ENCODE measurements at regions not wholly inside any gene's neighbourhood (a gene's known extent, or its start where the extent isn't known, plus 50 kb on each side); places are given as distances from the start of the nearest gene placed in this dataset.

DNA sequence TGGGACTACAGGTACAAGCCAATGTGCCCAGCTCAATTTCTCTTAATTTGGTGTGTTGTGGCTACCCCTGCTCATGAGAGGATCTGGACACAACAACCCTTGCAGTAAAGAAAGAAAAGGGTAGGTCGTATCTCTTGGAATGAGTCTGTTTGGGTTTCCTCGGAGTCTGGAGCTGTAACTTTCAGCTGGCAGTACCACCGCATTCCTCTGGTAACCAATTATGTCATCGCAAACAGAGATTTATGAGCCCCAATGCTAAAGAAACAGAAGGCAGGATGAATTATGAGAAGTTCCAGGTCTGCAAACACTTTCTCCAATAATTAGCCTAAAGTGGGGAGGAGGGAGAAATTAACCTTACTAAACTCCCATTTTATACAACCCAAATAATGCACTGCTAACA lies 186.6 kb upstream of the NRP1 start:
- Histone ChIP-seq H3K36me3 (no peaks in the 10 kb centered on the region), H3K27ac (no peak overlapping the region), H3K4me3 (no peak overlapping the region), H3K4me1 (no peaks in the 10 kb centered on the region), H3K9me3 (no peaks in the 10 kb centered on the region), H3K27me3 (peaks cover 5% of the 10 kb centered on the region)
- in situ Hi-C loops (cut with MboI; ENCODE audit: low pct_ligation_motif_present in 1 of 4, low pct_unique_long_range_greater_than_20kb in 1 of 4, low sequenced_read_pairs in 3 of 4) = no loop called here
- no peak for DNase-seq
- TF ChIP-seq, protein P1, sequence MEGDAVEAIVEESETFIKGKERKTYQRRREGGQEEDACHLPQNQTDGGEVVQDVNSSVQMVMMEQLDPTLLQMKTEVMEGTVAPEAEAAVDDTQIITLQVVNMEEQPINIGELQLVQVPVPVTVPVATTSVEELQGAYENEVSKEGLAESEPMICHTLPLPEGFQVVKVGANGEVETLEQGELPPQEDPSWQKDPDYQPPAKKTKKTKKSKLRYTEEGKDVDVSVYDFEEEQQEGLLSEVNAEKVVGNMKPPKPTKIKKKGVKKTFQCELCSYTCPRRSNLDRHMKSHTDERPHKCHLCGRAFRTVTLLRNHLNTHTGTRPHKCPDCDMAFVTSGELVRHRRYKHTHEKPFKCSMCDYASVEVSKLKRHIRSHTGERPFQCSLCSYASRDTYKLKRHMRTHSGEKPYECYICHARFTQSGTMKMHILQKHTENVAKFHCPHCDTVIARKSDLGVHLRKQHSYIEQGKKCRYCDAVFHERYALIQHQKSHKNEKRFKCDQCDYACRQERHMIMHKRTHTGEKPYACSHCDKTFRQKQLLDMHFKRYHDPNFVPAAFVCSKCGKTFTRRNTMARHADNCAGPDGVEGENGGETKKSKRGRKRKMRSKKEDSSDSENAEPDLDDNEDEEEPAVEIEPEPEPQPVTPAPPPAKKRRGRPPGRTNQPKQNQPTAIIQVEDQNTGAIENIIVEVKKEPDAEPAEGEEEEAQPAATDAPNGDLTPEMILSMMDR (IDR thresholded peaks at IDR 0.05) = no peak
- no peak for TF ChIP-seq POLR2A (IDR thresholded peaks at IDR 0.05)
- no peak for TF ChIP-seq POLR2AphosphoS5 (IDR thresholded peaks at IDR 0.05)
- WGBS, 2 donors (ENCODE audit: low coverage in 1 of 2) = 12 to 19% methylated on average over 4 of the region's 4 CpGs
- intact Hi-C loops (cut with DNase I; ENCODE audit: low total_unique reads) = no loop called here

DNA sequence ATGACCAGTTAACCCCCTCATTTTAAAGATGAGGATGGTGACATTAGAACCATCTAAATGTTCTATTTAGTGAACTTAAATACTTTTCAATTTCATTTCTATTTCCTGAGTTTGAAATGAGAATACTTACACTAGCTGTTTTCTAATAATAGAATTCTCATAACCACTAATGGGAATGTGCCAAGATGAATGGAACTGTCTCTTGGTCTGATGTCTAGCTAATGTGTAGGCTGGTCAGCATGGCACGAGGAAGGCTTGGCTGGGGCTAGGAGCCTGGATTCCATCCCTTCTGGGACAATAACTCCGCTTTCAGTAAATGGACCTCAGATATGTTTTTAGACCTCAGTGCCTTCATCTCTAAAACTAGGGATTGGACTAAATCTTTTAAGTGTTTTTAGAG lies 185.8 kb upstream of the NRP1 start:
- in situ Hi-C loops (cut with MboI; ENCODE audit: low pct_ligation_motif_present in 1 of 4, low pct_unique_long_range_greater_than_20kb in 1 of 4, low sequenced_read_pairs in 3 of 4) = no loop called here
- 59 to 66% methylated on average over 2 of the region's 2 CpGs for WGBS, 2 donors (ENCODE audit: low coverage in 1 of 2)

DNA sequence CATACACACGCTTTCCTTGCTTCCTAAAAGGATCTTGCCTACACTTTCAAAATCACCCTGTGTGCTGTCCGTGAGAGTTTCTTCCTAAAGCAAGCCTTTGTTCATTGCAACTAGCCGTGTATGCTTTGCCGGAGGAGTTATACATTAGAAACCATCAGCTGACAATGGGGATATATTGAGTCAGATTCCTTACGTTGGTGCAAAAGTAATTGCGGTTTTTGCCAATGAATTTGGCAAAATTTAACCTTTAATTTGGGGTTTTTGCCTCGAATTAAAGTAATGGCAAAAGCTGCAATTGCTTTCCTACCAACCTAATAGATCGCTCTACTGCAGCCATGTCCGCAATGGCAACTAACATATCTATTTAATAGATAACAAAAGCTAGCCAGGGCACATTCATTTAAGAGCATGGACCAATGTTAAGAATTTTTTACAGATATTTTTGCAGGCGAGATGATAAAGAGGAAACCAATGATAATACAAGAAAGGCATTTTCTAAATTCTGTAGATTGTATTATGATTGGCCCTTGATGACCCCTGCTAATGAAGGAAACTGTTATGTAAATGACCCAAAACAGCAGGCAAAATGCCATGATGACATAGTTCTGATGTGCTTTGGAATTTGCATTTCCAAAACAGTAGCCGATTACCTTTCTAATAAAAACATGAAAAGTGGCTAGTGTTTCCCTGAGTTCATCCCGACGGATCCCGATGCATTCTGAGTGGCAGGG lies 184.8 kb upstream of the NRP1 start:
- in situ Hi-C loops (cut with MboI; ENCODE audit: low pct_ligation_motif_present in 1 of 4, low pct_unique_long_range_greater_than_20kb in 1 of 4, low sequenced_read_pairs in 3 of 4) = no loop called here

More for the DNA sequence above, 185.8 kb upstream of the NRP1 start:
- Histone ChIP-seq H3K4me3 (no peak overlapping the region), H3K9me3 (no peaks in the 10 kb centered on the region), H3K36me3 (no peaks in the 10 kb centered on the region), H3K27me3 (peaks cover 5% of the 10 kb centered on the region), H3K27ac (no peak overlapping the region), H3K4me1 (no peaks in the 10 kb centered on the region)
- intact Hi-C loops (cut with DNase I; ENCODE audit: low total_unique reads) = no loop called here
- no peak for DNase-seq
- TF ChIP-seq, protein P1 (IDR thresholded peaks at IDR 0.05) = no peak
- TF ChIP-seq POLR2AphosphoS5 (IDR thresholded peaks at IDR 0.05) (no peak), EP300 (IDR thresholded peaks at IDR 0.05; ENCODE audit: low read depth) (no peak), POLR2A (IDR thresholded peaks at IDR 0.05) (no peak)

DNA sequence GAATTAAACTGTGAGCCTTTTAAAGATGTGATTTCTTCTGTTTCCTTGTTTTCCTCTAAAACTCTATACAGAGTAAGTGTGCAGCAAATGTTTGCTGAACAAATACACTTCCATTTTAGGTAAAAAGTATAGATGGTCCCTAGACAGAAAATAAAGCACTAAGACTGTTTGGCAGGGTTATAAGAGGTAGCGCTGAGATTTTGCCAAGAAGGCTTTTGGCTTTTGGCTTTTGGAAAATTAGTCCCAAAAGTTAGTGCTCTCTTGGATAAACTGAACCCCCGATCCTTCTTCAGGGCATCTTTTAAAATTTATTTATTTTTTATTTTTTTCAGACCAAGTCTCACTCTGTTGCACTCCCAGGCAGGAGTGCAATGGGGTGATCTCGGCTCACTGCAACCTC lies 175.7 kb upstream of the NRP1 start:
- Histone ChIP-seq H3K27me3 (no peaks in the 10 kb centered on the region), H3K9me3 (no peaks in the 10 kb centered on the region), H3K4me1 (peaks cover 4 to 20% (median 6%) of the 10 kb centered on the region in 4 donors), H3K4me3 (no peak overlapping the region), H3K27ac (peak overlapping the region in 3 of 4 donors; percentile 25 to 63 (median 53)), H3K36me3 (no peaks in the 10 kb centered on the region)
- WGBS, 2 donors (ENCODE audit: low coverage in 1 of 2) = 71 to 75% methylated on average over 3 of the region's 3 CpGs
- no peak for DNase-seq
- in situ Hi-C loops (cut with MboI; ENCODE audit: low pct_ligation_motif_present in 1 of 4, low pct_unique_long_range_greater_than_20kb in 1 of 4, low sequenced_read_pairs in 3 of 4) (no loop called here), intact Hi-C loops (cut with DNase I; ENCODE audit: low total_unique reads) (no loop called here)
- TF ChIP-seq POLR2A (IDR thresholded peaks at IDR 0.05) (no peak), POLR2AphosphoS5 (IDR thresholded peaks at IDR 0.05) (no peak), EP300 (IDR thresholded peaks at IDR 0.05; ENCODE audit: low read depth) (no peak)
- TF ChIP-seq, protein P1 (IDR thresholded peaks at IDR 0.05) = no peak

More for the DNA sequence above, 184.8 kb upstream of the NRP1 start:
- intact Hi-C loops (cut with DNase I; ENCODE audit: low total_unique reads) = no loop called here
- H3K27ac ChIP-seq = no peak overlapping the region
- H3K36me3 ChIP-seq = no peaks in the 10 kb centered on the region
- no peaks in the 10 kb centered on the region for H3K4me1 ChIP-seq
- H3K9me3 ChIP-seq = no peaks in the 10 kb centered on the region
- WGBS, 2 donors (ENCODE audit: low coverage in 1 of 2) = 70 to 78% methylated on average over 11 to 14 of the region's 14 CpGs
- no peak overlapping the region for H3K4me3 ChIP-seq
- DNase-seq = no peak
- TF ChIP-seq POLR2A (IDR thresholded peaks at IDR 0.05) (no peak), POLR2AphosphoS5 (IDR thresholded peaks at IDR 0.05) (no peak), EP300 (IDR thresholded peaks at IDR 0.05; ENCODE audit: low read depth) (no peak)
- TF ChIP-seq, protein P1 (IDR thresholded peaks at IDR 0.05) = no peak
- peaks cover 5% of the 10 kb centered on the region for H3K27me3 ChIP-seq
